NCI-H82 treated with DMSO at 0.1 percent for 48 hours (cell line): ENCODE measurements at regions not wholly inside any gene's neighbourhood (a gene's known extent, or its start where the extent isn't known, plus 50 kb on each side); places are given as distances from the start of the nearest gene placed in this dataset.
"Not testable (repeated sequence)": the region's sequence is repeated elsewhere in the genome, so short reads cannot be mapped to it uniquely, and the experiment has no call there.

Experiments used
- DNase-seq: peaks from one replicate; lab custom pipeline; 2025; ENCODE audit not compliant: unreplicated experiment; lab: John Stamatoyannopoulos, UW

GRCh38 chr4:74543983-74544382, 99.0 kb downstream of the AREG start:
- DNase-seq, result no peak

- no peak for DNase-seq
Observed at GRCh38 chr4:74544655-74545361, 99.9 kb downstream of the AREG start.

- peak; percentile 36 for DNase-seq
Observed at GRCh38 chr4:74545448-74545847, 100.5 kb downstream of the AREG start.

- DNase-seq, result no peak
Observed at GRCh38 chr4:74546057-74546456, 101.1 kb downstream of the AREG start.

- DNase-seq, result no peak
Observed at GRCh38 chr4:74547042-74547441, 102.1 kb downstream of the AREG start.

- DNase-seq, result no peak
Observed at GRCh38 chr4:74548561-74548960, 103.6 kb downstream of the AREG start.

GRCh38 chr4:74549936-74550335, 105.0 kb downstream of the AREG start:
- DNase-seq, result no peak

GRCh38 chr4:74555231-74555630, 110.3 kb downstream of the AREG start:
- no peak for DNase-seq

- DNase-seq, result no peak
Observed at GRCh38 chr4:74555843-74556242, 110.9 kb downstream of the AREG start.

GRCh38 chr4:74559853-74560252, 114.9 kb downstream of the AREG start:
- DNase-seq, result no peak

- no peak for DNase-seq
Observed at GRCh38 chr4:74567981-74568380, 123.0 kb downstream of the AREG start.

GRCh38 chr4:74570095-74570494, 125.2 kb downstream of the AREG start:
- DNase-seq, result no peak

GRCh38 chr4:74578329-74578728, 133.4 kb downstream of the AREG start:
- DNase-seq, result no peak

- not testable (repeated sequence) for DNase-seq
Observed at GRCh38 chr4:74578865-74579264, 133.9 kb downstream of the AREG start.

- no peak for DNase-seq
Observed at GRCh38 chr4:74583089-74583700, 138.3 kb downstream of the AREG start.

- no peak for DNase-seq
Observed at GRCh38 chr4:74583757-74584156, 138.8 kb downstream of the AREG start.

- no peak for DNase-seq
Observed at GRCh38 chr4:74588350-74588749, 143.4 kb downstream of the AREG start.

- no peak for DNase-seq
Observed at GRCh38 chr4:74590476-74590875, 145.5 kb downstream of the AREG start.

- no peak for DNase-seq
Observed at GRCh38 chr4:74598611-74599325, 153.8 kb downstream of the AREG start.

- DNase-seq, result no peak
Observed at GRCh38 chr4:74603186-74603585, 158.2 kb downstream of the AREG start.

GRCh38 chr4:74608151-74608949, 163.4 kb downstream of the AREG start:
- DNase-seq, result no peak
